ENCODE measurements at regions not wholly inside any gene's neighbourhood (a gene's known extent, or its start where the extent isn't known, plus 50 kb on each side); places are given as distances from the start of the nearest gene placed in this dataset.

GRCh38 chr10:43855667-43856210, 207.1 kb upstream of the ZNF32 start:
- H3K27me3 ChIP-seq (ENCODE audit: control insufficient read depth in 2 of 2, insufficient read depth in 2 of 2, low read length in 2 of 2): peaks cover 0 to 3% of the 10 kb centered on the region in 2 donors
- H3K36me3 Mint-ChIP-seq: no peaks in the 10 kb centered on the region
- H3K9ac ChIP-seq (ENCODE audit: insufficient read depth, low read length, poor library complexity, severe bottlenecking): no peak overlapping the region
- no peak for DNase-seq
- no peaks in the 10 kb centered on the region for H3K79me2 ChIP-seq (ENCODE audit: insufficient read depth, low read length)
- no peak overlapping the region for H2AFZ ChIP-seq (ENCODE audit: insufficient read depth, low read depth, low read length, poor library complexity, severe bottlenecking)
- peaks cover 9 to 17% (median 9%) of the 10 kb centered on the region in 3 donors for H3K27me3 Mint-ChIP-seq (ENCODE audit: low read depth in 3 of 3)
- H4K20me1 ChIP-seq (ENCODE audit: insufficient read depth, low read length): no peaks in the 10 kb centered on the region
- H3K4me1 Mint-ChIP-seq: no peaks in the 10 kb centered on the region
- no peaks in the 10 kb centered on the region for H3K4me1 ChIP-seq (ENCODE audit: control insufficient read depth in 1 of 2, insufficient read depth in 2 of 2, low read length in 2 of 2)
- WGBS (ENCODE audit: insufficient coverage): 100% methylated on average over 1 of the region's 4 CpGs
- no peak overlapping the region for H3K4me2 ChIP-seq (replicated peaks; ENCODE audit: extremely low read depth, low read length, poor library complexity, severe bottlenecking)
- H3K4me3 Mint-ChIP-seq: no peak overlapping the region
- intact Hi-C loops (cut with micrococcal nuclease): no loop called here
- no peaks in the 10 kb centered on the region for H3K9me3 ChIP-seq (replicated peaks in 1 of 2; ENCODE audit: control insufficient read depth in 1 of 2, insufficient read depth in 1 of 2, low read length in 2 of 2)
- no peak overlapping the region for H3K4me3 ChIP-seq (replicated peaks in 1 of 3; ENCODE audit: low read depth in 2 of 3, low read length in 3 of 3)
- TF ChIP-seq CTCF (IDR thresholded peaks at IDR 0.05): no peak
- peaks cover 0 to 8% (median 0%) of the 10 kb centered on the region in 7 donors for H3K9me3 Mint-ChIP-seq
- no peak overlapping the region for H3K27ac Mint-ChIP-seq
- H3K27ac ChIP-seq (ENCODE audit: low read depth in 1 of 2, low read length in 2 of 2): no peak overlapping the region
- H3K36me3 ChIP-seq (replicated peaks in 1 of 2; ENCODE audit: control insufficient read depth in 1 of 2, insufficient read depth in 2 of 2, low read length in 2 of 2): no peaks in the 10 kb centered on the region

GRCh38 chr10:43854007-43854406, 205.3 kb upstream of the ZNF32 start:
- no peaks in the 10 kb centered on the region for H3K36me3 ChIP-seq (replicated peaks in 1 of 2; ENCODE audit: control insufficient read depth in 1 of 2, insufficient read depth in 2 of 2, low read length in 2 of 2)
- H3K4me1 ChIP-seq (ENCODE audit: control insufficient read depth in 1 of 2, insufficient read depth in 2 of 2, low read length in 2 of 2): no peaks in the 10 kb centered on the region
- H3K27me3 ChIP-seq (ENCODE audit: control insufficient read depth in 2 of 2, insufficient read depth in 2 of 2, low read length in 2 of 2): peaks cover 0 to 3% of the 10 kb centered on the region in 2 donors
- no peak for DNase-seq
- no peak overlapping the region for H2AFZ ChIP-seq (ENCODE audit: insufficient read depth, low read depth, low read length, poor library complexity, severe bottlenecking)
- Mint-ChIP-seq H3K4me3 (no peak overlapping the region), H3K27ac (no peak overlapping the region), H3K27me3 (ENCODE audit: low read depth in 3 of 3) (peaks cover 9 to 15% (median 9%) of the 10 kb centered on the region in 3 donors), H3K9me3 (peaks cover 0 to 8% (median 0%) of the 10 kb centered on the region in 7 donors), H3K4me1 (no peaks in the 10 kb centered on the region), H3K36me3 (no peaks in the 10 kb centered on the region)
- H3K9me3 ChIP-seq (replicated peaks in 1 of 2; ENCODE audit: control insufficient read depth in 1 of 2, insufficient read depth in 1 of 2, low read length in 2 of 2): no peaks in the 10 kb centered on the region
- H3K79me2 ChIP-seq (ENCODE audit: insufficient read depth, low read length): no peaks in the 10 kb centered on the region
- H3K4me3 ChIP-seq (replicated peaks in 1 of 3; ENCODE audit: low read depth in 2 of 3, low read length in 3 of 3): no peak overlapping the region
- H3K27ac ChIP-seq (ENCODE audit: low read depth in 1 of 2, low read length in 2 of 2): no peak overlapping the region
- TF ChIP-seq CTCF (IDR thresholded peaks at IDR 0.05): no peak
- H3K9ac ChIP-seq (ENCODE audit: insufficient read depth, low read length, poor library complexity, severe bottlenecking): no peak overlapping the region
- H3K4me2 ChIP-seq (replicated peaks; ENCODE audit: extremely low read depth, low read length, poor library complexity, severe bottlenecking): no peak overlapping the region
- no peaks in the 10 kb centered on the region for H4K20me1 ChIP-seq (ENCODE audit: insufficient read depth, low read length)
- 96% methylated on average over 7 of the region's 10 CpGs for WGBS (ENCODE audit: insufficient coverage)
- intact Hi-C loops (cut with micrococcal nuclease): no loop called here
